GM18511 (cell line): ENCODE measurements at regions not wholly inside any gene's neighbourhood (a gene's known extent, or its start where the extent isn't known, plus 50 kb on each side); places are given as distances from the start of the nearest gene placed in this dataset.

Experiments used
- ATAC-seq: cut with Tn5 transposase; IDR thresholded peaks from one replicate; pipeline ENCODE4 v1.9.1; 2021; ENCODE audit warnings: mild to moderate bottlenecking, moderate library complexity; ENCODE audit not compliant: unreplicated experiment

GRCh38 chr5:50963971-50964745 lies 297.7 kb downstream of the PARP8 start:
- no peak for ATAC-seq

DNA sequence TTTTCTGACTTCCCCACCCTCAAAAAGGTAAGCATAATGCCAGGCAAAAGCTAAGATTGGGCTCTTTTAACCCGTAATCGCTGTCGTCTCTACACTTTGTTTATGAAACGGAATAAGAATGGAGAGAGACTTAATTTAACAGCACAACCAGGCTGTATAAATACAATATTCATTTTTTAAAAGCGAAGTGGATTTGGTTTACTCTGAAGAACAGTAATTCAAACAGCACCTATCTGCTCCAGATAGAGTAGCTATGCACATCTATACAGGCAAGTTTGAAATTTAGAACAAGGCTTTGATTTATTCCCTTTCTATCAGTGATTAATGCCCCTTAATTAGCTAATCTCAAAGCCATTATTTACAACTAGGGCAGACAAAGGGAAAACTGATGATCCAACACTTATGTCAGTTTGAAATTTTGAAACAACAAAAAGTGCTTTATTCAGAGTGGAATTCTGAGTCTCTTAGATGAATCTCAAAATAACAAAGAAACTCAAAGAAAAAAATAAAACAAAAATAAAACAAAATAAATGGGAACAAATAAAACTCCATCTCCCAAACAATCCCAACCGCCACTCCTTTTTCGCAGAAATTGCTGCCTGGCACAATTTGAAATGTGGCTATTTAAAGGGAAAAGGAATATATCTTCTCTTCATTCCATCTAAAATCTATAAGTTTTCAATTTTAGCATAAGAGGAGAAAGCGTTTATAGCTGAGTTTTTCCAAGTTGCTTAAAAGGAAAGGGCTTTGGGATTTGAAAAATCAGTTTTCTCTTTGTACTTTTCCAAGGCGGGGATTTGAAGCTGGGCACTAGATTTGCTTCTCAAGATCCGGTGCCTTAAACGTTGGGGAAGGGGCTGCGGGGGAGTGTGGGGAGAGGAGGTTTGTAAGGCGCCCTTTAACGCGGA lies 298.6 kb downstream of the PARP8 start:
- no peak for ATAC-seq

DNA sequence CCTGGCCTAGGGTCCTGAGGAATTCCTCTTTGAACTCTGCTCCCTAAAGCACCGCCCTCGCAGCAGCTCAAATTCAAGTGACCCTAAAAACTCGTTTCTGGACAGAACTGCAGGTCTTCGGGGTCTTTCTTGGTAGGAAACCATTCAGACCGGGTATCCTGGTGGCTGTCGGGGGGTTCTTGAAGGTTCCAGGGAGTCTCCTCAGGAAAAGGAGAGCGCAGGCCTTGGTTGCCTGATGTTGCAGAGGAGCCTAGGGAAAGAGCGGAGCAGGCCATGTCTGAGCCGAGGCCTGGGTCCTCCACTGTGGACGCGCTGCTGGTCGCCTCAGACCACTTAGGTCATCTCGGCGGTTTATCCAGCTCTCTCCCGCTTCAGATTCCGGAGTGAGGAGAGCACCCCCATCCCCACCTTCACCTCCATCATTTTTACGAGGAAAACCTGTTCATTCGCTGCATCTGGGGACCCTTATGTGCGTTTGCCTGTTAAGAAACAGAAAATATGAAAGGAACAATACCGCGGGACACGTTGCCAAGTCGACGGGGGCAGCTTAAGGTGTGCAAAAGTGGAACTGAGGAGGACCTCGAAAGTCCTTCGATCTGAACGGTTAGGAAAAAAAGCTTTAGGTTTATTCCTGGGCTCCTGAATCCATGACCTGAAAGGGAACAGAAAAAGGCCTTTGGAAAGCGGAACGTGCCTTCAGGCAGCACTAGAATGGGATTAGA lies 299.4 kb downstream of the PARP8 start:
- no peak for ATAC-seq

- no peak for ATAC-seq
Observed at GRCh38 chr5:50967009-50967562, 300.6 kb downstream of the PARP8 start.

GRCh38 chr5:50967563-50968355 lies 301.3 kb downstream of the PARP8 start:
- ATAC-seq: no peak

- no peak for ATAC-seq
Observed at GRCh38 chr5:50968356-50969149, 302.1 kb downstream of the PARP8 start.

DNA sequence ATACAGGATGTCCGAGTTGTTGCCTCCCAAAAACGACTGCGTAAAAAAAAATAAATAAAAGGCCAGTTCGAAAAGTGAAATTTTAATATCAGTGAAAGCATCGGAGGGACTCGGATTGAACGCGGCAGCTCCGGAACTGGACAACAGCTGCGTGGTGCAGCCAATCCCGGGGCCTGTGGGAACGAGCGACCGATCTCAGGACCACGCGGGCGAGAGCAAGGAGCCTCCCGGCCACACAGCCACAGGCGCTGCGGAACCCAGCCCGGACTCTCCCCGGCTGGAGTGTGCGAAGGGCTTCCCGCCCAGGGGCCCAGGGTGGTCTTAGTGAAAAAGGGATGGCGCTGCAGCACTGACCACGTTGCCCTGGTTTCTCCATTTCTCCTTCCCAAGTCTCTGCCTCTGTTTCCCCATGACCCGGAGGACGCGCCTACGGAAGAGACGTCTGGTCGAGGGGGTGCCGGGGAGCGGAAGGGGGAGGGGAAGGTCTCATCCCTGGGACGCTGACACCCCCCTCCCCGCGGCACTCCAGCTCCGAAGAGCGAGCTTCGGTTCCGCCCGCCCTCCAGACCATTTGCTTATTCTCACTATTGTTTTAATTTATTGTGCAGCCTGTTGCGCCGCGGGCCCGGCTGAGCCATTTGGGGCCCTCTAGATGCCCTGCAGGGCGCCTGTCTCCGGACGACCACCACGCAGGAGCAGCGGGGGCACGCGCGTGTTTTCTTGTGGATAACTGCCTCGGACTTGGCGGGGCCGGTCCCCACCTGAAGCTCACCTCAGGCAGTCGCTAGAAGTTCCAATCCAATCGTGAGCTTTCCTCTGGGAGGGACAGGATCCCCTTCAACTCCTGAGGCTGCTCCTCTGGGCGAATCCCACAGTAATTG lies 303.0 kb downstream of the PARP8 start:
- ATAC-seq: no peak

- no peak for ATAC-seq
Observed at GRCh38 chr5:50975840-50976239, 309.4 kb downstream of the PARP8 start.

DNA sequence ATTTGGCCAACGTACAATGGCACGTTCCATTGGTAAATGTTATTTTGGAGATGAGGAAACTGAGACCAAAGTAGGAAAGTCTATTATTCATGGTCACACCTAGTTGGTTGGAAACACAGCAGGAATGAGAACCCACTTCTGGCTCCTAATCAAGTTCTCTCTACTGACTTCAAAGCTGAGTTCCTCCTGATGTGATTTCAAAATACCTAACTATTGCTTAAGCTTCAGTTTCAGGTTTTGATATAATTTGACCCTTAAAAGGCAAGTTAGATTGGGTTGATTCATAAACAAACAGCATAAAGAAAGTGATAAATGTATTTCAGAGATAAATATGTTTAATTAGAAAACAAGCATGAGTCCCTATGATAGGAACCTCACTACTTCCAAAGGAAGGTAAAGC lies 312.5 kb downstream of the PARP8 start:
- no peak for ATAC-seq

GRCh38 chr5:50984640-50985039 lies 318.2 kb downstream of the PARP8 start:
- no peak for ATAC-seq

DNA sequence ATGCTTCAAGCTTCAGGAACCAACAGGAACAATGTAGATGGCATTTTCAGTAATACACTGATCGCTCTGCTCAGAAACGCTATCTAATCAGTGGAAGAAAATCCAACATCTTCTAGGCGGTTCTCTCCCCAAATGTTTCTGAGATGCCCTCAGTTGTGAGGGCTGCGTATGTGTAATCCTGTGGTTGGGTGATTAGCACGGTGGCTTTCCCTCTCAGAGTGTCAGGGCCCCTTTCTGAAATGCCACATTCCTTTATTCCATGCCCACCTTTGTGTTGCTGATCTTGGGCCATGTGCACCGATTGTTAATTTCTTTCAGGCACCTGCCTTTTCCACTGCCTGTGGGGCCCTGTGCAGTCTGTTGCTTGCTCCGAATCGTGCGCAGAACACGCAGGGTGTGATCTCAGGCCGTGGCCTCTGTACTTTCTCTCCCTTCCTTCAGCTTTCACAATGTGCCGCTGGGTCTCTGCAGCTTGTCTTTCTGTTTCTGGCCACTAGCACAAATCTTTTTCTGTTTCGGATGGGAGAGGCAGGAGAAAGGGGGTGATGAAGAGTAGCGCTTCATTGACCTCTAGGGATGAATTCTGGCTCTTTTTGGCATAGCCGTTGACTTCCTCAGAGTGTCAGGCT lies 324.0 kb downstream of the PARP8 start:
- ATAC-seq: no peak

DNA sequence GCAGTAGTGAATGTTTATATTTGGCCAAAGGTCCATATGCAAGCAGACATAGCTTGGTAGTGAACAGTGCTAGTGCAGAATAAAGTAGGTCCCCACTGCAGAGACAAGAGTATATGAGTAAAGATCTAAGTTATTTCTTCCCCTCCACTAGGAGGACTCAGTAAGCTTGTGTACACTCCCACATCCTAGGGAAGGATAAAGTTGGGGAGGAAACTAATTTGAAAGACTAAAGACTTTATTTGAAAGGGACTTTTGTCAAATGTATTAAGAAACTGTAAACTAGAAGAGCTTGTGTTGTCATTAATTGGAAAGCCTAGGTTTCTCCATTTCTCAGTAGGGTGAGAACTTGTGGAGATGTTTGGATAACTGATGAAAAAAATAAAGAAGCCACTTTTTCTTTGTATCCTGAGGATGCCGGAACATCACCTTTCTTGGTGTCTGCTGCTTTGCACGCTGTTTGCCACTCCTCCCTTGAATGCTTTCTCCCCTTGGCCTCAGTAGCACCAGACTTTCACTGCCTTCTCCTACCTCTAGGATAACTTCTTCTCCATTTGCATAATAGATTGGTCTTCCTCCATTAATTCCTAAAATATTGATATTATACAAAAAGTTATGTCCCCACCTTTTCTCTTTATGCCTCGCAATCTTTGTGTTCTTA lies 329.0 kb downstream of the PARP8 start:
- ATAC-seq: no peak

DNA sequence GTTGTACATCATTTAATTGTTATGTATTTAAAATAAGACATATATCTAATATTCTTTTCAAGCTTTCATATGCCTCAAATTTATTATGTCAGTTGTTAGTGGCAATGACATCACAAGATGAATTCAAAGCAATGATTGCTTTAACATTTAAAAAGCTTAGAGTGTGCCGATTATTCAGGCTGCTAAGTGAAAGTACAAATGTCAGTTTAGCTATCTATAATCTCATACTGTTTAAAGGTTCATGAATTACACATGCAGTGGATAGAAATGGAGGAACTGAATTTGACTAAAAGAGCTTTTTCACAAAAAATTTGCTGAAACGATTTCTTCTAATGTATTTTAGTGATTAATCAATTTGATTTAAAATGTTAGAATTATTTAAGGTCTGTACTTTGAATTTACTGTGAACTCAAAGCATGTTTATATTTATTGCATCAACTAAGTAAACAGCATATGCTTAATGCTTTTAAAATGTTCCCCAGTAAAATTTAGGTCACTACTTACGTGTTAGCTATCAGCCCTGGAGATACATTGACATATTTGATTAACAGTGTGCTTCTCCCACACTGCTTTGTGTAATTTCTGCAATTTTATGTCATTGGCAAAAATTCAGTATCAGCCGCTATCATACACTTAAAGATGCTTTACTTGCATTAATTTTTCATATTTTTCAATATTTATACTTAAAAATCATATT lies 334.9 kb downstream of the PARP8 start:
- no peak for ATAC-seq

DNA sequence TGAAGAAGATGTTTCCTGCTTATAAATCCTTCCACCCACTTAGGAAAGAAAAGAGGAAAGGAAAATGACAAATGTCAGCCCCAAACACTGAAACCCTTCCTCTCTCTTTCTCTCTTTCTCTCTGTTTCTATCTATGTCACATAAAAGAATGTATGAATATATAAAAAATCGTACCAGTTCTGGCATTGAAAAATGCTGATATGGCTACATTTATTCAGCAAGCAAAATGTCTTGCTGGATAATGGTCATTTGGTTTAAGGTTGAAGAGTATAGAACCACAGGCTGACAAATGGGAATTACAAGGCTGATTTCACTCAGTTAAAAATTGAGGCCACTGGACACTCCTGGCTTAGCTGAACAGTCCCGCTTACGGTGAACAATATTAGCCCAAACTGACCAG lies 335.9 kb downstream of the PARP8 start:
- no peak for ATAC-seq

DNA sequence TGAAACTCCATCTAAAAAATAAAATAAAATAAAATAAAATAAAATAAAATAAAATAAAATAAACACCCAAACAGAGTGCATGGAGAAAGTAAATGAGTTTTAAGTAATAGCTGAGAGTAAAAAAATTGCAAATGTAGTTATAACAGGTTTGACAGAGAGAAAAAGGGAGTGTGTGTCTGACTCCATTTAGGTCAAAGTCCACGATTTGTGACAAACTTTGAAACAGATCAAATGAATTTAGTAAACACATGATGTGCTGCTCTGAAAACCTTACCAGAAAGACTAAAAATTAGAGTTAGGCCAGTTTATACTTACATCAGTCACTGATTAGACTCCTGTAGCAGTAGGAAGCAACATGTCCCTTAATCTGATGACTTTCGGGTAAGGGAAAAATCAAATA lies 346.6 kb downstream of the PARP8 start:
- no peak for ATAC-seq

- no peak for ATAC-seq
Observed at GRCh38 chr5:51018423-51018822, 352.0 kb downstream of the PARP8 start.

GRCh38 chr5:51024263-51024662 lies 357.8 kb downstream of the PARP8 start:
- ATAC-seq: no peak
